ENCODE measurements at regions not wholly inside any gene's neighbourhood (a gene's known extent, or its start where the extent isn't known, plus 50 kb on each side); places are given as distances from the start of the nearest gene placed in this dataset.

DNA sequence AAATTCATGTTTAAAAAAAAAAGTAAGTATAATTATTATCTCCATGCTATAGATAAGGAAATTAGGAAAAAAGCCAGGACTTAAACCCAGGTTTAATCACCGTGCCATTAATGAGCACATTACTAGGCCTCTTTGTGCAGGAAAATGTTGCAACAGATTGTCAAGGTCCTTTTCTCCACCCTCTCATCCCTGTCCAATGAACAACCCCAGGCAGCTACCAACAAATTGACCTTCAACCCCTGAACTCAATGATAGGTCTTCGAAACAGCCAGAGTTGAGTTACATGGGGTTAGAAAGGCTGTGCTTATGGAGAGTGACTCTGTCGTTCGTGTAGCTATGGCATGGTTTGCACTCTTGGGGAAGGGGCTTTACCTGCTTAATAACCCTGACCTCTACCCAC lies 84.2 kb upstream of the CTNNB1 start:
- TF ChIP-seq EWSR1 (IDR thresholded peaks at IDR 0.05; ENCODE audit: borderline replicate concordance, low read depth, partially characterized antibody) (no peak), SETDB1 (IDR thresholded peaks at IDR 0.05; ENCODE audit: low read length) (no peak), ZNF408 (CRISPR knock-in tag; IDR thresholded peaks at IDR 0.05; ENCODE audit: low read depth) (no peak), ZNF707 (CRISPR knock-in tag; conservative IDR thresholded peaks at IDR 0.05) (no peak), CHD2 (IDR thresholded peaks at IDR 0.05; ENCODE audit: low read depth, low read length) (no peak), EZH2 (IDR thresholded peaks at IDR 0.05; ENCODE audit: borderline replicate concordance, low read depth, low read length) (no peak), JUN (IDR thresholded peaks at IDR 0.05; ENCODE audit: borderline replicate concordance, low read depth, low read length) (no peak), JUN (CRISPR knock-in tag; IDR thresholded peaks at IDR 0.05; ENCODE audit: borderline replicate concordance) (no peak), RAD51 (IDR thresholded peaks at IDR 0.05; ENCODE audit: borderline replicate concordance, low read depth) (no peak)
- TF ChIP-seq, protein P1, sequence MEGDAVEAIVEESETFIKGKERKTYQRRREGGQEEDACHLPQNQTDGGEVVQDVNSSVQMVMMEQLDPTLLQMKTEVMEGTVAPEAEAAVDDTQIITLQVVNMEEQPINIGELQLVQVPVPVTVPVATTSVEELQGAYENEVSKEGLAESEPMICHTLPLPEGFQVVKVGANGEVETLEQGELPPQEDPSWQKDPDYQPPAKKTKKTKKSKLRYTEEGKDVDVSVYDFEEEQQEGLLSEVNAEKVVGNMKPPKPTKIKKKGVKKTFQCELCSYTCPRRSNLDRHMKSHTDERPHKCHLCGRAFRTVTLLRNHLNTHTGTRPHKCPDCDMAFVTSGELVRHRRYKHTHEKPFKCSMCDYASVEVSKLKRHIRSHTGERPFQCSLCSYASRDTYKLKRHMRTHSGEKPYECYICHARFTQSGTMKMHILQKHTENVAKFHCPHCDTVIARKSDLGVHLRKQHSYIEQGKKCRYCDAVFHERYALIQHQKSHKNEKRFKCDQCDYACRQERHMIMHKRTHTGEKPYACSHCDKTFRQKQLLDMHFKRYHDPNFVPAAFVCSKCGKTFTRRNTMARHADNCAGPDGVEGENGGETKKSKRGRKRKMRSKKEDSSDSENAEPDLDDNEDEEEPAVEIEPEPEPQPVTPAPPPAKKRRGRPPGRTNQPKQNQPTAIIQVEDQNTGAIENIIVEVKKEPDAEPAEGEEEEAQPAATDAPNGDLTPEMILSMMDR (IDR thresholded peaks at IDR 0.05 in 2 of 3, conservative IDR thresholded peaks at IDR 0.05 in 1 of 3; ENCODE audit: insufficient read depth in 2 of 3, low read depth in 1 of 3, low read length in 3 of 3): no peak
